Suprapubic skin (tissue), 4 donors: ENCODE measurements at regions not wholly inside any gene's neighbourhood (a gene's known extent, or its start where the extent isn't known, plus 50 kb on each side); places are given as distances from the start of the nearest gene placed in this dataset.

Source experiments
- CTCF ChIP-seq, 2 donors: fragments of 200-600 bp in 1 of 2; fragments of 450-650 bp in 1 of 2; sonication (generic) in 1 of 2; IDR thresholded peaks; one replicate each; pipeline ENCODE4 v1.5.1; 2016 to 2019; ENCODE audit warnings: antibody characterized with exemption in 2 of 2, mild to moderate bottlenecking in 1 of 2, moderate library complexity in 1 of 2
- EP300 ChIP-seq: sonication (generic); formaldehyde crosslinking; IDR thresholded peaks from one replicate; pipeline ENCODE4 v1.6.1; 2017; ENCODE audit warnings: antibody characterized with exemption
- POLR2A ChIP-seq, 2 donors: fragments of 450-650 bp; IDR thresholded peaks; one replicate each; pipeline ENCODE4 v1.6.1; 2017; ENCODE audit warnings: antibody characterized with exemption in 2 of 2, mild to moderate bottlenecking in 2 of 2, moderate library complexity in 2 of 2
- POLR2AphosphoS5 ChIP-seq, 3 donors: sonication (generic); formaldehyde crosslinking; IDR thresholded peaks; one replicate each; pipeline ENCODE4 v1.6.1; 2017; ENCODE audit warnings: antibody characterized with exemption in 3 of 3

- no peak for TF ChIP-seq POLR2A (IDR thresholded peaks at IDR 0.05)
- TF ChIP-seq CTCF (IDR thresholded peaks at IDR 0.05) = no peak
- TF ChIP-seq EP300 = no peak
- no peak for TF ChIP-seq POLR2AphosphoS5 (IDR thresholded peaks at IDR 0.05)
These were observed 496.6 kb upstream of the SGO1 start for GRCh38 chr3:20682573-20682972.
